ENCODE measurements at regions not wholly inside any gene's neighbourhood (a gene's known extent, or its start where the extent isn't known, plus 50 kb on each side); places are given as distances from the start of the nearest gene placed in this dataset.

GRCh38 chr3:4061783-4062360 lies 241.3 kb upstream of the SETMAR start:
- H2AK5ac ChIP-seq (ENCODE audit: low read length, severe bottlenecking), result no peak overlapping the region
- no peaks in the 10 kb centered on the region for H3K36me3 ChIP-seq (ENCODE audit: control insufficient read depth in 1 of 2, insufficient read depth in 2 of 2, low read depth in 1 of 2, low read length in 2 of 2)
- H3K4me2 ChIP-seq (ENCODE audit: low read length, poor library complexity, severe bottlenecking), result no peak overlapping the region
- no peaks in the 10 kb centered on the region for H3K27me3 ChIP-seq (ENCODE audit: control insufficient read depth in 1 of 2, insufficient read depth in 1 of 2, low read length in 2 of 2)
- no peak overlapping the region for H3K18ac ChIP-seq (ENCODE audit: low read depth in 1 of 2, low read length in 2 of 2)
- no peak overlapping the region for H3K14ac ChIP-seq (ENCODE audit: low read length in 2 of 2)
- no peak overlapping the region for H4K8ac ChIP-seq (ENCODE audit: low read length)
- no peak overlapping the region for H3K4me3 ChIP-seq (ENCODE audit: insufficient read depth in 1 of 2, low read depth in 1 of 2, low read length in 2 of 2)
- H3K23ac ChIP-seq (ENCODE audit: low read length in 2 of 2), result no peak overlapping the region
- no peak overlapping the region for H2BK5ac ChIP-seq (ENCODE audit: low read depth, low read length, poor library complexity, severe bottlenecking)
- H3K79me1 ChIP-seq (replicated peaks; ENCODE audit: low read length, poor library complexity, severe bottlenecking), result no peaks in the 10 kb centered on the region
- no peak overlapping the region for H2AFZ ChIP-seq (ENCODE audit: low read depth, low read length)
- no peak overlapping the region for H3K27ac ChIP-seq (ENCODE audit: low read length, poor library complexity, severe bottlenecking)
- H3K4me1 ChIP-seq (ENCODE audit: control insufficient read depth, insufficient read depth, low read depth, low read length), result no peaks in the 10 kb centered on the region
- DNase-seq, result no peak
- H2BK120ac ChIP-seq (ENCODE audit: low read depth, low read length), result no peak overlapping the region
- no peak overlapping the region for H2BK15ac ChIP-seq (ENCODE audit: low read depth, poor library complexity, severe bottlenecking)
- H3K9ac ChIP-seq (ENCODE audit: low read length), result no peak overlapping the region
- H2BK12ac ChIP-seq (ENCODE audit: low read length in 2 of 2), result no peak overlapping the region
- H4K91ac ChIP-seq (ENCODE audit: low read length), result no peak overlapping the region
- H3K4ac ChIP-seq (ENCODE audit: low read depth in 1 of 2, low read length in 2 of 2), result no peak overlapping the region
- WGBS, result 58% methylated on average over 4 of the region's 4 CpGs
- H3K9me3 ChIP-seq (ENCODE audit: control insufficient read depth, low read length), result peaks cover 4% of the 10 kb centered on the region

- H3K18ac ChIP-seq (ENCODE audit: low read depth in 1 of 2, low read length in 2 of 2), result no peak overlapping the region
- H3K27ac ChIP-seq (ENCODE audit: low read length, poor library complexity, severe bottlenecking), result no peak overlapping the region
- H3K9ac ChIP-seq (ENCODE audit: low read length), result no peak overlapping the region
- H3K4me2 ChIP-seq (ENCODE audit: low read length, poor library complexity, severe bottlenecking), result no peak overlapping the region
- H2BK120ac ChIP-seq (ENCODE audit: low read depth, low read length), result no peak overlapping the region
- H3K14ac ChIP-seq (ENCODE audit: low read length in 2 of 2), result no peak overlapping the region
- no peak overlapping the region for H3K4ac ChIP-seq (ENCODE audit: low read depth in 1 of 2, low read length in 2 of 2)
- no peaks in the 10 kb centered on the region for H3K36me3 ChIP-seq (ENCODE audit: control insufficient read depth in 1 of 2, insufficient read depth in 2 of 2, low read depth in 1 of 2, low read length in 2 of 2)
- H3K79me1 ChIP-seq (replicated peaks; ENCODE audit: low read length, poor library complexity, severe bottlenecking), result no peaks in the 10 kb centered on the region
- H2BK12ac ChIP-seq (ENCODE audit: low read length in 2 of 2), result no peak overlapping the region
- no peak overlapping the region for H4K91ac ChIP-seq (ENCODE audit: low read length)
- H3K4me1 ChIP-seq (ENCODE audit: control insufficient read depth, insufficient read depth, low read depth, low read length), result no peaks in the 10 kb centered on the region
- no peak overlapping the region for H2AK5ac ChIP-seq (ENCODE audit: low read length, severe bottlenecking)
- no peak for DNase-seq
- H3K23ac ChIP-seq (ENCODE audit: low read length in 2 of 2), result no peak overlapping the region
- no peaks in the 10 kb centered on the region for H3K27me3 ChIP-seq (ENCODE audit: control insufficient read depth in 1 of 2, insufficient read depth in 1 of 2, low read length in 2 of 2)
- peaks cover 4% of the 10 kb centered on the region for H3K9me3 ChIP-seq (ENCODE audit: control insufficient read depth, low read length)
- H2AFZ ChIP-seq (ENCODE audit: low read depth, low read length), result no peak overlapping the region
- no peak overlapping the region for H3K4me3 ChIP-seq (ENCODE audit: insufficient read depth in 1 of 2, low read depth in 1 of 2, low read length in 2 of 2)
- no CpG with 5 or more reads among the region's 1 CpG for WGBS
- no peak overlapping the region for H4K8ac ChIP-seq (ENCODE audit: low read length)
- no peak overlapping the region for H2BK5ac ChIP-seq (ENCODE audit: low read depth, low read length, poor library complexity, severe bottlenecking)
- no peak overlapping the region for H2BK15ac ChIP-seq (ENCODE audit: low read depth, poor library complexity, severe bottlenecking)
Measured at GRCh38 chr3:4062621-4063020, 240.5 kb upstream of the SETMAR start.

- 66% methylated on average over 4 of the region's 4 CpGs for WGBS
Measured at GRCh38 chr3:4063916-4064574, 239.1 kb upstream of the SETMAR start.

GRCh38 chr3:4065085-4065484 lies 238.1 kb upstream of the SETMAR start:
- WGBS, result 96% methylated on average over 2 of the region's 2 CpGs
- DNase-seq, result no peak

More at GRCh38 chr3:4063916-4064574, 239.1 kb upstream of the SETMAR start:
- Histone ChIP-seq H3K9ac (ENCODE audit: low read length) (no peak overlapping the region), H3K18ac (ENCODE audit: low read depth in 1 of 2, low read length in 2 of 2) (no peak overlapping the region), H2AK5ac (ENCODE audit: low read length, severe bottlenecking) (no peak overlapping the region), H3K36me3 (ENCODE audit: control insufficient read depth in 1 of 2, insufficient read depth in 2 of 2, low read depth in 1 of 2, low read length in 2 of 2) (no peaks in the 10 kb centered on the region), H2BK12ac (ENCODE audit: low read length in 2 of 2) (no peak overlapping the region), H3K9me3 (ENCODE audit: control insufficient read depth, low read length) (peaks cover 4% of the 10 kb centered on the region), H3K27ac (ENCODE audit: low read length, poor library complexity, severe bottlenecking) (no peak overlapping the region), H3K79me1 (replicated peaks; ENCODE audit: low read length, poor library complexity, severe bottlenecking) (no peaks in the 10 kb centered on the region), H3K4me2 (ENCODE audit: low read length, poor library complexity, severe bottlenecking) (no peak overlapping the region), H2BK5ac (ENCODE audit: low read depth, low read length, poor library complexity, severe bottlenecking) (no peak overlapping the region), H3K4me3 (ENCODE audit: insufficient read depth in 1 of 2, low read depth in 1 of 2, low read length in 2 of 2) (no peak overlapping the region), H3K23ac (ENCODE audit: low read length in 2 of 2) (no peak overlapping the region), H4K91ac (ENCODE audit: low read length) (no peak overlapping the region), H2BK120ac (ENCODE audit: low read depth, low read length) (no peak overlapping the region), H2AFZ (ENCODE audit: low read depth, low read length) (no peak overlapping the region), H3K4me1 (ENCODE audit: control insufficient read depth, insufficient read depth, low read depth, low read length) (no peaks in the 10 kb centered on the region), H2BK15ac (ENCODE audit: low read depth, poor library complexity, severe bottlenecking) (no peak overlapping the region), H3K27me3 (ENCODE audit: control insufficient read depth in 1 of 2, insufficient read depth in 1 of 2, low read length in 2 of 2) (no peaks in the 10 kb centered on the region), H4K8ac (ENCODE audit: low read length) (no peak overlapping the region), H3K4ac (ENCODE audit: low read depth in 1 of 2, low read length in 2 of 2) (no peak overlapping the region), H3K14ac (ENCODE audit: low read length in 2 of 2) (no peak overlapping the region)
- DNase-seq, result no peak

More at GRCh38 chr3:4065085-4065484, 238.1 kb upstream of the SETMAR start:
- Histone ChIP-seq H3K9me3 (ENCODE audit: control insufficient read depth, low read length) (peaks cover 4% of the 10 kb centered on the region), H2BK5ac (ENCODE audit: low read depth, low read length, poor library complexity, severe bottlenecking) (no peak overlapping the region), H2AFZ (ENCODE audit: low read depth, low read length) (no peak overlapping the region), H3K14ac (ENCODE audit: low read length in 2 of 2) (no peak overlapping the region), H2AK5ac (ENCODE audit: low read length, severe bottlenecking) (no peak overlapping the region), H2BK15ac (ENCODE audit: low read depth, poor library complexity, severe bottlenecking) (no peak overlapping the region), H3K4me2 (ENCODE audit: low read length, poor library complexity, severe bottlenecking) (no peak overlapping the region), H2BK12ac (ENCODE audit: low read length in 2 of 2) (no peak overlapping the region), H3K27ac (ENCODE audit: low read length, poor library complexity, severe bottlenecking) (no peak overlapping the region), H4K91ac (ENCODE audit: low read length) (no peak overlapping the region), H3K18ac (ENCODE audit: low read depth in 1 of 2, low read length in 2 of 2) (no peak overlapping the region), H4K8ac (ENCODE audit: low read length) (no peak overlapping the region), H3K4me1 (ENCODE audit: control insufficient read depth, insufficient read depth, low read depth, low read length) (no peaks in the 10 kb centered on the region), H3K79me1 (replicated peaks; ENCODE audit: low read length, poor library complexity, severe bottlenecking) (no peaks in the 10 kb centered on the region), H3K36me3 (ENCODE audit: control insufficient read depth in 1 of 2, insufficient read depth in 2 of 2, low read depth in 1 of 2, low read length in 2 of 2) (no peaks in the 10 kb centered on the region), H3K4me3 (ENCODE audit: insufficient read depth in 1 of 2, low read depth in 1 of 2, low read length in 2 of 2) (no peak overlapping the region), H3K4ac (ENCODE audit: low read depth in 1 of 2, low read length in 2 of 2) (no peak overlapping the region), H3K23ac (ENCODE audit: low read length in 2 of 2) (no peak overlapping the region), H2BK120ac (ENCODE audit: low read depth, low read length) (no peak overlapping the region), H3K27me3 (ENCODE audit: control insufficient read depth in 1 of 2, insufficient read depth in 1 of 2, low read length in 2 of 2) (no peaks in the 10 kb centered on the region), H3K9ac (ENCODE audit: low read length) (no peak overlapping the region)

All from mesenchymal stem cell (in vitro differentiated cells and primary cell).